ENCODE measurements at regions not wholly inside any gene's neighbourhood (a gene's known extent, or its start where the extent isn't known, plus 50 kb on each side); places are given as distances from the start of the nearest gene placed in this dataset.

DNA sequence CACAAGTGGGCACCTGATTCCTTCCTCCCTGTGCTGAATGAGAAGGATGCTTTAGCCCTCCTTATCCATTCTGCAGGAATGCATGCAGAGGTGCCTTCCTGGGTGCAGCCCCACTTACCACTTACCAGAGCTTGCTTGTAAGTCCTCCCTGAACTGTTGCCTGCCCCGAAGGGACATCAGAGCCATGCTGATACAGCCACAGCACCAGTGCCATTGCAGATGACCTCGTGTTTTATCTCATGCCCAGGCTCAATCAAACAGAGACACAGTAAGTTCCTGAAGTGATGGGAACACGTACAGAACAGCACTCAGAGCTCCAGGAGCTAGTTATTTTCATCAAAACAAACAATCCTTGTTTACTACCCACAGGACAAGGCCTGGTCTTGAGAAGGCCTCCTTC lies 81.9 kb downstream of the ATP1A1 start:
- ChIA-PET POLR2A (no interaction called here), CTCF (interaction anchor here (1.6 kb wide), 1 partner anchor 30 kb away, joined by 7 read pairs; no protein-coding TSS in a partner anchor)
- no peaks in the 10 kb centered on the region for H3K27me3 Mint-ChIP-seq
- H3K9me3 Mint-ChIP-seq, result no peaks in the 10 kb centered on the region
- DNase-seq, result no peak
- H3K4me3 Mint-ChIP-seq, result no peak overlapping the region
- H3K4me1 Mint-ChIP-seq, result no peaks in the 10 kb centered on the region
- no peak overlapping the region for H3K27ac Mint-ChIP-seq
- no peaks in the 10 kb centered on the region for H3K36me3 Mint-ChIP-seq (ENCODE audit: low read depth)

- H3K4me3 Mint-ChIP-seq, result no peak overlapping the region
- ChIA-PET CTCF (no interaction called here), POLR2A (no interaction called here)
- no peaks in the 10 kb centered on the region for H3K9me3 Mint-ChIP-seq
- no peak for DNase-seq
- H3K27ac Mint-ChIP-seq, result no peak overlapping the region
- H3K4me1 Mint-ChIP-seq, result no peaks in the 10 kb centered on the region
- H3K36me3 Mint-ChIP-seq (ENCODE audit: low read depth), result no peaks in the 10 kb centered on the region
- no peaks in the 10 kb centered on the region for H3K27me3 Mint-ChIP-seq
Observed at GRCh38 chr1:116455509-116455908, 82.5 kb downstream of the ATP1A1 start.

- no peak for DNase-seq
- ChIA-PET CTCF (interaction anchor here (0.5 to 2.0 kb wide), 2 partner anchors 28 to 1651 kb away, joined by 3 to 6 read pairs; no protein-coding TSS in a partner anchor), POLR2A (no interaction called here)
- no peak overlapping the region for H3K27ac Mint-ChIP-seq
- H3K4me1 Mint-ChIP-seq, result no peaks in the 10 kb centered on the region
- H3K4me3 Mint-ChIP-seq, result no peak overlapping the region
- peaks cover 3% of the 10 kb centered on the region for H3K27me3 Mint-ChIP-seq
- no peaks in the 10 kb centered on the region for H3K36me3 Mint-ChIP-seq (ENCODE audit: low read depth)
- H3K9me3 Mint-ChIP-seq, result no peaks in the 10 kb centered on the region
Observed at GRCh38 chr1:116457946-116458604, 85.0 kb downstream of the ATP1A1 start.

DNA sequence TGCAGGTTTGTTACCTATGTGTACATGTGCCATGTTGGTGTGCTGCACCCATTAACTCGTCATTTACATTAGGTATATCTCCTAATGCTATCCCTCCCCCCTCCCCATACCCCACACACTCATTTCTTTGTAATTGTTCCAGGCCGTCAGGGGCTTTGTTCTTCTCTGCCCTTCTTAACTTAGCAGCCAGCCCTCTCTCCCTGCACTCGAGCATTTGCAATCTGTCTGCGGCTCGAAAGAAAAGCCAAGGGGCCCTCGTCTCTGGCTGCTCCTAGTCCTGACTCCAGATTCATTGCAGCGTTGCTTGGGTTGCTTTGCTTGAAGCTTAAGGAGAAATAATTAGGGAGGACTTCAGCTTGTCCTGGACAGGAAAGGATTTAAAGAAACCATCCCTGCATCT lies 85.7 kb downstream of the ATP1A1 start:
- ChIA-PET POLR2A (no interaction called here), CTCF (interaction anchor here (0.6 kb wide), 1 partner anchor 285 kb away, joined by 3 read pairs; no protein-coding TSS in a partner anchor)
- Mint-ChIP-seq H3K27me3 (peaks cover 3% of the 10 kb centered on the region), H3K9me3 (no peaks in the 10 kb centered on the region), H3K27ac (no peak overlapping the region), H3K4me1 (no peaks in the 10 kb centered on the region), H3K36me3 (ENCODE audit: low read depth) (no peaks in the 10 kb centered on the region), H3K4me3 (no peak overlapping the region)
- no peak for DNase-seq

DNA sequence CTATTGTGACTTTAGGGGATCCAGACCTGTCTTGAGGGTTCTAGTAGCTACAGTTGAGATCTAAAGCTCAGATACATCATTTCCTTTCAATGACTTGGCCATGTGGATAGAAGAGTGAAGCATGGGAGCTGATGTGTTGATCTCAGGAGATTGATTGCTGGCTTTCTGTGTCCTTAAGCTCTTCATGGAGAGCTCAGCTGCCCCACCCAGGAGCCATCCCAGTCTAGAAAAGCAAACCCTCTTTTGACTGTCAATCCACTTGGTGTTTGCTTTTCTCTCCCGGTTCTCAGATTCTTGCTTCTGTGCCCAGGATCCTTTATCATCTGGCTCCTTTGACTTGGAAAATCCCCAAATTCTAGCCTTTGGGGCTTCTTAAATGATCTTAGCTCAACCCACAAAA lies 87.2 kb downstream of the ATP1A1 start:
- CTCF ChIA-PET, result interaction anchor here (1.2 kb wide), 1 partner anchor 24 kb away, joined by 3 read pairs; no protein-coding TSS in a partner anchor
- no peak overlapping the region for H3K27ac Mint-ChIP-seq
- no peak overlapping the region for H3K4me3 Mint-ChIP-seq
- POLR2A ChIA-PET, result interaction anchor here (0.6 kb wide), 1 partner anchor 41 kb away, joined by 9 read pairs; no protein-coding TSS in a partner anchor
- H3K4me1 Mint-ChIP-seq, result no peaks in the 10 kb centered on the region
- H3K36me3 Mint-ChIP-seq (ENCODE audit: low read depth), result no peaks in the 10 kb centered on the region
- no peaks in the 10 kb centered on the region for H3K9me3 Mint-ChIP-seq
- H3K27me3 Mint-ChIP-seq, result peaks cover 7% of the 10 kb centered on the region
- DNase-seq, result no peak

- ChIA-PET POLR2A (interaction anchor here (0.6 kb wide), 1 partner anchor 40 kb away, joined by 9 read pairs; no protein-coding TSS in a partner anchor), CTCF (interaction anchor here (1.2 kb wide), 1 partner anchor 23 kb away, joined by 3 read pairs; no protein-coding TSS in a partner anchor)
- peaks cover 7% of the 10 kb centered on the region for H3K27me3 Mint-ChIP-seq
- H3K27ac Mint-ChIP-seq, result no peak overlapping the region
- H3K4me3 Mint-ChIP-seq, result no peak overlapping the region
- DNase-seq, result no peak
- H3K9me3 Mint-ChIP-seq, result no peaks in the 10 kb centered on the region
- no peaks in the 10 kb centered on the region for H3K36me3 Mint-ChIP-seq (ENCODE audit: low read depth)
- H3K4me1 Mint-ChIP-seq, result no peaks in the 10 kb centered on the region
Observed at GRCh38 chr1:116460783-116461376, 87.8 kb downstream of the ATP1A1 start.

DNA sequence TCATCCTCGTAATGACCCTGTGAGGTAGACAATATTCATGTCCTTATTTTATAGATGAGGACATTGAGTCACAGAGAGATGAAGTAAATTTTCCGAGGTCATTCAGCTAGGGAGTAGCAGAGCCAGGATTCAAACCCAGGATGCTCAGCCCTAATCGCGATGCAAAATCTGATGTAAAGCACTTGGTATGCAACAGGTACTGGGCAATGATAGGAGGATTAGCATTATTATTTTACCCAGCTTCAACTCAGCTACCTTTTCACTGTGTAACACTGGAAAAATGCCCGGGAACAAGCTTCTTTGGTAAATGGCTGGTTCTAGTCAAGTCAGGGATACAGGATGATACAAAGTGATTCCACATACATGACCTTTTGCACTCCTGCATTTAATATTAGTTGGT lies 88.7 kb downstream of the ATP1A1 start:
- no peak overlapping the region for H3K4me3 Mint-ChIP-seq
- no peaks in the 10 kb centered on the region for H3K9me3 Mint-ChIP-seq
- DNase-seq, result no peak

GRCh38 chr1:116462722-116463121 lies 89.7 kb downstream of the ATP1A1 start:
- no peak for DNase-seq
- no peaks in the 10 kb centered on the region for H3K4me1 Mint-ChIP-seq
- H3K27me3 Mint-ChIP-seq, result peaks cover 11% of the 10 kb centered on the region
- H3K9me3 Mint-ChIP-seq, result no peaks in the 10 kb centered on the region
- ChIA-PET POLR2A (no interaction called here), CTCF (interaction anchor here (1.1 kb wide), 1 partner anchor 23 kb away, joined by 3 read pairs; no protein-coding TSS in a partner anchor)
- H3K27ac Mint-ChIP-seq, result no peak overlapping the region
- no peaks in the 10 kb centered on the region for H3K36me3 Mint-ChIP-seq (ENCODE audit: low read depth)
- no peak overlapping the region for H3K4me3 Mint-ChIP-seq

More for the DNA sequence above, 88.7 kb downstream of the ATP1A1 start:
- POLR2A ChIA-PET, result no interaction called here
- no peaks in the 10 kb centered on the region for H3K36me3 Mint-ChIP-seq (ENCODE audit: low read depth)
- H3K27ac Mint-ChIP-seq, result no peak overlapping the region
- peaks cover 9% of the 10 kb centered on the region for H3K27me3 Mint-ChIP-seq
- no peaks in the 10 kb centered on the region for H3K4me1 Mint-ChIP-seq
- CTCF ChIA-PET, result interaction anchor here (1.1 kb wide), 1 partner anchor 24 kb away, joined by 3 read pairs; no protein-coding TSS in a partner anchor

DNA sequence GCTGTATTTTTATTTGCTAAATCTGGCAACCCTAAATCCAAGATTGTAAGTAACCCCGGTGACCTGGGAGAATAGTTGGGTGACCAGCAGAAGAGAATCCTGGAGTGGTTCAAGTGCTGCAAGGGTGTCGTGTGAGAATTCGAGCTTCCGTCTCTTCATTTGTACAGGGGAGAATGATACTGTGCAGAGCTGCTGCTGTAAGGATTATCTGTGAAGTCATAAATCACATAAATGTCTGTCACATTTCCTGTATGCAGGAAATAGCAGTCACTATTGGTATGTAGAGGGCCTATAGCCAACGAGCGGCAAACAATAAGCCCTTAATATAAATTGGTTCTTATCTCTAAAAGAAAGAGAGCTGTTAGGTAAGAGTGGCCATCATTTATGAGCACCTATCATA lies 90.7 kb downstream of the ATP1A1 start:
- Mint-ChIP-seq H3K36me3 (ENCODE audit: low read depth) (no peaks in the 10 kb centered on the region), H3K4me3 (no peak overlapping the region), H3K27ac (no peak overlapping the region), H3K9me3 (no peaks in the 10 kb centered on the region), H3K27me3 (peaks cover 11% of the 10 kb centered on the region), H3K4me1 (no peaks in the 10 kb centered on the region)
- no peak for DNase-seq
- POLR2A ChIA-PET, result no interaction called here
- CTCF ChIA-PET, result no interaction called here
